ENCODE measurements at regions not wholly inside any gene's neighbourhood (a gene's known extent, or its start where the extent isn't known, plus 50 kb on each side); places are given as distances from the start of the nearest gene placed in this dataset.

DNA sequence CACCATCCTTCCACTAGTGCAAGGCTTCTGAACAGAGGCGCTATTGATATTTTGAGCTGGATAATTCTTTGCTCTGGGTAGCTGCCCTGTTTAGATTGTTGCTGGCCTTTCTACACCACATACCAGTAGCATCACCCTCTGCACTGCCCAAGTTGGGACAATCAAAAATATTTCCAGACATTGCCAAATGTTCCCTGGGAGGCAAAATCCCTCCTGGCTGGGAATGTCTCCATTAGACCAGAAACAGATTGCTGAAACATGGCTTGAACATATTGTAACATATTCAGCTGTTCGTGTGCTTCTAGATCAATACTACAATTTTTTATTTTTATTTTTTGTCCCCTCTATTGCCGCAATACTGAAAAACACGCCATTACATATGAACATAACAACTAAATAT, 174.6 kb downstream of the ABCA8 start:
- no peak for TF ChIP-seq POLR2A (IDR thresholded peaks at IDR 0.05)
- TF ChIP-seq POLR2AphosphoS5 (IDR thresholded peaks at IDR 0.05; ENCODE audit: insufficient read depth in 1 of 2, low read depth in 1 of 2): no peak
- TF ChIP-seq, protein P1, sequence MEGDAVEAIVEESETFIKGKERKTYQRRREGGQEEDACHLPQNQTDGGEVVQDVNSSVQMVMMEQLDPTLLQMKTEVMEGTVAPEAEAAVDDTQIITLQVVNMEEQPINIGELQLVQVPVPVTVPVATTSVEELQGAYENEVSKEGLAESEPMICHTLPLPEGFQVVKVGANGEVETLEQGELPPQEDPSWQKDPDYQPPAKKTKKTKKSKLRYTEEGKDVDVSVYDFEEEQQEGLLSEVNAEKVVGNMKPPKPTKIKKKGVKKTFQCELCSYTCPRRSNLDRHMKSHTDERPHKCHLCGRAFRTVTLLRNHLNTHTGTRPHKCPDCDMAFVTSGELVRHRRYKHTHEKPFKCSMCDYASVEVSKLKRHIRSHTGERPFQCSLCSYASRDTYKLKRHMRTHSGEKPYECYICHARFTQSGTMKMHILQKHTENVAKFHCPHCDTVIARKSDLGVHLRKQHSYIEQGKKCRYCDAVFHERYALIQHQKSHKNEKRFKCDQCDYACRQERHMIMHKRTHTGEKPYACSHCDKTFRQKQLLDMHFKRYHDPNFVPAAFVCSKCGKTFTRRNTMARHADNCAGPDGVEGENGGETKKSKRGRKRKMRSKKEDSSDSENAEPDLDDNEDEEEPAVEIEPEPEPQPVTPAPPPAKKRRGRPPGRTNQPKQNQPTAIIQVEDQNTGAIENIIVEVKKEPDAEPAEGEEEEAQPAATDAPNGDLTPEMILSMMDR (IDR thresholded peaks at IDR 0.05): no peak
- no peak overlapping the region for H3K4me3 ChIP-seq

DNA sequence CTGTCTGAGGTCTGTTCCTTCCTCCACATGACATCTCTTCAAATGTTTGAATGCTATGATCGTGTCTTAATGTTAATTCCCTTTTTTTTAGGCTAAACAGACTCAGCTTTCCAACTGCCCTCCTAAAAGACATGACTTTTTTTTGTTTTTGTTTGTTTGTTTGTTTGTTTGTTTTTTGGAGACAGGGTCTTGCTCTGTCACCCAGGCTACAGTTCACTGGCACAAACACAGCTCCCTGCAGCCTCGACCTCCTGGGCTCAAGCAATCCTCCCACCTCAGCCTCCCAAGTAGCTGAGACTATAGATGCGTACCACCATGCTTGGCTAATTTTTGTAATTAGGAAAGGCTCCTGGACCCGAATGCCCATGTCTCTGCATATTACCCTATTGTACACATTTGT, 176.5 kb downstream of the ABCA8 start:
- no peak for DNase-seq (ENCODE audit: extremely low spot score in 2 of 2)
- intact Hi-C loops (cut with DNase I): loop anchor here (5.0 kb wide), 1 partner anchor 194 kb away; no protein-coding TSS in a partner anchor
- Histone ChIP-seq H3K9me3 (no peaks in the 10 kb centered on the region), H3K4me1 (peaks cover 56% of the 10 kb centered on the region), H3K4me3 (no peak overlapping the region), H3K27ac (peak overlapping the region; percentile 68), H3K27me3 (no peaks in the 10 kb centered on the region), H3K36me3 (no peaks in the 10 kb centered on the region)
- TF ChIP-seq POLR2AphosphoS5 (IDR thresholded peaks at IDR 0.05; ENCODE audit: insufficient read depth in 1 of 2, low read depth in 1 of 2) (no peak), POLR2A (IDR thresholded peaks at IDR 0.05) (no peak)
- TF ChIP-seq, protein P1 (IDR thresholded peaks at IDR 0.05): no peak

More for the DNA sequence above, 174.6 kb downstream of the ABCA8 start:
- no peak for DNase-seq (ENCODE audit: extremely low spot score in 2 of 2)
- H3K36me3 ChIP-seq: no peaks in the 10 kb centered on the region
- no peaks in the 10 kb centered on the region for H3K27me3 ChIP-seq
- intact Hi-C loops (cut with DNase I): no loop called here
- H3K9me3 ChIP-seq: no peaks in the 10 kb centered on the region
- H3K27ac ChIP-seq: no peak overlapping the region
- peaks cover 47% of the 10 kb centered on the region for H3K4me1 ChIP-seq

GRCh38 chr17:68777856-68778694, 176.9 kb upstream of the FAM20A start:
- H3K9me3 ChIP-seq: no peaks in the 10 kb centered on the region
- H3K4me3 ChIP-seq: no peak overlapping the region
- H3K4me1 ChIP-seq: peaks cover 49% of the 10 kb centered on the region
- H3K27ac ChIP-seq: peak overlapping the region; percentile 68
- no peak for DNase-seq (ENCODE audit: extremely low spot score in 2 of 2)
- no peaks in the 10 kb centered on the region for H3K27me3 ChIP-seq
- H3K36me3 ChIP-seq: no peaks in the 10 kb centered on the region
- intact Hi-C loops (cut with DNase I): loop anchor here (2.0 to 5.0 kb wide), 2 partner anchors 194 to 457 kb away; no protein-coding TSS in a partner anchor
- TF ChIP-seq POLR2AphosphoS5 (IDR thresholded peaks at IDR 0.05; ENCODE audit: insufficient read depth in 1 of 2, low read depth in 1 of 2) (no peak), POLR2A (IDR thresholded peaks at IDR 0.05) (no peak)
- TF ChIP-seq, protein P1 (IDR thresholded peaks at IDR 0.05): no peak

GRCh38 chr17:68777243-68777855, 176.2 kb upstream of the FAM20A start:
- DNase-seq (ENCODE audit: extremely low spot score in 2 of 2): peak in 1 of 2 donors; percentile 87
- H3K27ac ChIP-seq: peak overlapping the region; percentile 68

More at GRCh38 chr17:68777243-68777855, 176.2 kb upstream of the FAM20A start:
- no peaks in the 10 kb centered on the region for H3K27me3 ChIP-seq
- H3K36me3 ChIP-seq: no peaks in the 10 kb centered on the region
- TF ChIP-seq POLR2AphosphoS5 (IDR thresholded peaks at IDR 0.05; ENCODE audit: insufficient read depth in 1 of 2, low read depth in 1 of 2) (peak in 1 of 2 donors; percentile 21), POLR2A (IDR thresholded peaks at IDR 0.05) (no peak)
- TF ChIP-seq, protein P1 (IDR thresholded peaks at IDR 0.05): peak; percentile 43 to 82 (median 62)
- no peaks in the 10 kb centered on the region for H3K9me3 ChIP-seq
- no peak overlapping the region for H3K4me3 ChIP-seq
- intact Hi-C loops (cut with DNase I): loop anchor here (2.0 to 5.0 kb wide), 2 partner anchors 195 to 457 kb away; no protein-coding TSS in a partner anchor
- H3K4me1 ChIP-seq: peaks cover 48% of the 10 kb centered on the region

Data from vagina (tissue), 2 donors.